Sigmoid colon (tissue), 4 donors: ENCODE measurements at regions not wholly inside any gene's neighbourhood (a gene's known extent, or its start where the extent isn't known, plus 50 kb on each side); places are given as distances from the start of the nearest gene placed in this dataset.

Experiments
- EP300 ChIP-seq, 4 donors: sonication (generic); formaldehyde crosslinking; IDR thresholded peaks; one replicate each; pipeline ENCODE4 v1.6.1; 2017; ENCODE audit warnings: antibody characterized with exemption in 4 of 4
- POLR2A ChIP-seq, 2 donors: fragments of 450-650 bp; IDR thresholded peaks; one replicate each; pipeline ENCODE4 v1.6.1; 2016; ENCODE audit warnings: antibody characterized with exemption in 2 of 2, mild to moderate bottlenecking in 2 of 2, moderate library complexity in 2 of 2
- POLR2AphosphoS5 ChIP-seq, 4 donors: sonication (generic); formaldehyde crosslinking; IDR thresholded peaks; one replicate each; pipeline ENCODE4 v1.6.1; 2017; ENCODE audit warnings: antibody characterized with exemption in 4 of 4
- TF ChIP-seq, protein P1 (sequence below), 4 experiments: fragments of 450-650 bp in 3 of 4; fragments of 200-600 bp in 1 of 4; IDR thresholded peaks; one replicate each; pipeline ENCODE4 v1.5.1; 2016 to 2019; ENCODE audit warnings: antibody characterized with exemption in 4 of 4, mild to moderate bottlenecking in 3 of 4, moderate library complexity in 2 of 4

DNA sequence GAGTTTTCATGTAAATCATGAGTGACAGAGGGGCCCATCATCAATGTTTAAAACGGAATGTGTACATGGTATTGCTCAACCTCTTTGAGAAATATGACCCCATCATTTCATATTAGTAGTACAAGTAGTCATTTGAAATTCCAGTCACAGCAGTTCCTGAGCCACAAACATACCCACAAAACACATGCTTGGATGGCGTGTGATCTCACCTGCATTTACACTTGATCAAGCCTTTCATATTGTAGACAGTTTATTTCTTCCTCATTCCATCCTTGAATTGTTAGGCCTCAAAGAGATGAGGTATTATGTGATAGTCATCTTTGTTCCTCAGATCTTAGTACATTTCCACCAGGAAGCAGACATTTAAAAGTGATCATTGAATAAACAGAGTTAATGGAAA lies 96.8 kb upstream of the TAS2R1 start:
- TF ChIP-seq, protein P1, sequence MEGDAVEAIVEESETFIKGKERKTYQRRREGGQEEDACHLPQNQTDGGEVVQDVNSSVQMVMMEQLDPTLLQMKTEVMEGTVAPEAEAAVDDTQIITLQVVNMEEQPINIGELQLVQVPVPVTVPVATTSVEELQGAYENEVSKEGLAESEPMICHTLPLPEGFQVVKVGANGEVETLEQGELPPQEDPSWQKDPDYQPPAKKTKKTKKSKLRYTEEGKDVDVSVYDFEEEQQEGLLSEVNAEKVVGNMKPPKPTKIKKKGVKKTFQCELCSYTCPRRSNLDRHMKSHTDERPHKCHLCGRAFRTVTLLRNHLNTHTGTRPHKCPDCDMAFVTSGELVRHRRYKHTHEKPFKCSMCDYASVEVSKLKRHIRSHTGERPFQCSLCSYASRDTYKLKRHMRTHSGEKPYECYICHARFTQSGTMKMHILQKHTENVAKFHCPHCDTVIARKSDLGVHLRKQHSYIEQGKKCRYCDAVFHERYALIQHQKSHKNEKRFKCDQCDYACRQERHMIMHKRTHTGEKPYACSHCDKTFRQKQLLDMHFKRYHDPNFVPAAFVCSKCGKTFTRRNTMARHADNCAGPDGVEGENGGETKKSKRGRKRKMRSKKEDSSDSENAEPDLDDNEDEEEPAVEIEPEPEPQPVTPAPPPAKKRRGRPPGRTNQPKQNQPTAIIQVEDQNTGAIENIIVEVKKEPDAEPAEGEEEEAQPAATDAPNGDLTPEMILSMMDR (IDR thresholded peaks at IDR 0.05): no peak
- no peak for TF ChIP-seq EP300 (IDR thresholded peaks at IDR 0.05)
- TF ChIP-seq POLR2AphosphoS5 (IDR thresholded peaks at IDR 0.05): no peak
- no peak for TF ChIP-seq POLR2A (IDR thresholded peaks at IDR 0.05)
